T-helper 1 cell treated with Interleukin-12 subunit alpha and Interleukin-12 subunit beta and Interleukin-4 antibody, amounts not matched to agents 30 ng/mL and 1 ng/mL, for 36 hours (primary cell): ENCODE measurements at regions not wholly inside any gene's neighbourhood (a gene's known extent, or its start where the extent isn't known, plus 50 kb on each side); places are given as distances from the start of the nearest gene placed in this dataset.
"Not testable (repeated sequence)": the region's sequence is repeated elsewhere in the genome, so short reads cannot be mapped to it uniquely, and the experiment has no call there.

Experiments
- intact Hi-C: fragments of 100-400 bp; cut with micrococcal nuclease; formaldehyde crosslinking; loops from one replicate; pipeline ENCODE4 v1.15.1; 2024

DNA sequence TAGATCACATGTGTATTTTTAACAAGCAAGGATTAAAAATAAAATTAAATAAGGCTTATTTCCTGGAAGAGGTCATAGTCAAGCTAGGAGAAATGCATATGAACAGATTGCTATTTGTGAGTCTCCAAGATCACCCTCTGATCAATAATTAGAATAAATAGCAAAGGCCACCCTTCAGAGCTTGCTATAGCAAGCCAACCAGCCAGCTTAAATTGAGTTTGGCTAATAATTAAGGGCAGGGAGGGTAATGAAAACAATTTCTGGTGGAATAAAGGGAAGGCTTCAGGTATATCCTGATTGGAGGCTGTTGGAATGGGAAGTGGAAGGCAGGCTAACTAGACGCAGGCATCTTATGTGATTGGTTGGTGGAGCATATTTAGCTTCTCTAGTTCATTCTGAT lies 403.5 kb downstream of the ARL4A start:
- intact Hi-C loops = no loop called here

DNA sequence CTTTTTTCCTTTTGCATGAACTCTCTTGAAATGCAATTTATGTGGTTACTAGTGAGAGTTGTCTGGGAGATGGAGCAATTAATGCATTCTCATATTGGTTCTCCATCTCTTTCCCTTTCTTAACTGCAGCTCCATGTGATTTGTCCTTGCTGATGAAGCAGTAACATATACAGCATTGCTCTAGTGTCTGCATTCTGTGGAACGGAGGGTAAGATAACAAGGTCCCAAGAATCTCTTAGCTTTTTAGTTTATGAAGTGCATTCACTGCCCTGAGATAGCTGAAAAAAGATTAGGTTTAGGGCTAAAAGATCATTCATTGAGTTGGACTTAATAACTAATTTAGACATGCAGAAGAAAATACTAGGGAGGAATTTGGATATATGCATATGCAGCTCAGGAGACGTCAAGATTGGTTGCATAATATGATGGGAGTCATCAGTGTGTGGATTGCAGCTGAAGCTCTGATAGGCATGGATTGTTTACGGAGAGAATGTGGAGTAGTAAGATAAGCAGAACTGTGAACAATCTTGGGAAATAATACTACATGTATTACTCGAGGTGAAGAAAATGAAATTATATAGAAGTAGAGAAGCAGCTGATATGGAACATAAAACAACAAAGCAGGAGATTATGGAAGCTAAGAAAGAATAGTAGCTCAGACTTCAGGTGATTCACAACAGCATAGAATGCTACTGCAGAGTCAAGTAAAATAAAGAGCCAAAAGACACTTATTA lies 404.7 kb downstream of the ARL4A start:
- intact Hi-C loops = no loop called here

DNA sequence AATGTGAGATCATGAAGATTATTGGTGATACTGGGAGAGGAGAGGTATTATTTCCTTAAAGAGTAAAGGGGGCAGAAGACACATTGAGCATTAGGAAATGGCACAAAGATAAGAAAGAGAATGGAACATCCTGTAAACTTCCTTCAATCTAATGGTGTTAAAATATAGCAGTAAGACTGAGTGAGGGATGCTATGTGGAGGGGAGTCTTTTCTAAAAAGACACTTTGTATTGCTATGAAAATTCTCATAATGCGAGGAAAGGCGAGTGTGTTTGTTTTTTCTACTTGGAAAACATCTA lies 405.2 kb downstream of the ARL4A start:
- intact Hi-C loops = no loop called here

DNA sequence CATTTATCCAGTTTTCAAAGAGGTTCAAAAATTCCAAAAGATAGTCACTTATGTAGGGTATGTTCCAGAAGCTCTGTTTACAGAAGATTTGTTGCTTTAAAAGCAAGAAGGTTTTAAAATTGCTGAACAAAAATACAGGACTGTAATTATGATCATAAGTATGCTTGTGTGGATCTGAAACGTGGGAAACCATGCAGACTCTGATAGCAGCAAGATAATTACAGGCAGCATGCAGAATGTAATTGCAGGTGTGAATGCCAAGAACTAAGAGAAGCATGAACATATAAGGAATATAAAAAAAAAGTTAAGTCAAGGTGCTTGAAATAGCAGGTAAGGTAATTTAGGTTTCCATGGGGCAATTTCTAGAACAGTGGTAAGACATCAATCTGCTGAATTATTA lies 405.7 kb downstream of the ARL4A start:
- intact Hi-C loops = no loop called here

DNA sequence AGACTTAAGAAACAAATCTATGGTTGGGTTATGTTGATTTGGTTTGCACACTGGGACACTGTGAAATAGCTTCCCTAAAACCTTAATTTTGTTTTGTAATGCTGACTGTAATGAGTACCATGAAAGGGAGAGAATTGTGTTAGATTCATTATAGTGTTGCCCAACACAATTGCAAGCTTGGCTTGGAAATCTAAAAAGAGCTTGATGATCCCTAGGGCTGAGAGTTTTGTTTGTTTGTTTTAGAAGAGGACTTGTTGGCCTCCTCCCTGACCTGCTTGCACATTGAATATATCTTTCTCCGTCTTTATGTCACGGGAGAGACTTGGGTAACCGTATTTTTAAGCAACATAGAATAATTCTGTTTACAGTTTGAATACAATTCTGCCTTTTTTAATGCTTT lies 410.1 kb downstream of the ARL4A start:
- intact Hi-C loops = no loop called here

DNA sequence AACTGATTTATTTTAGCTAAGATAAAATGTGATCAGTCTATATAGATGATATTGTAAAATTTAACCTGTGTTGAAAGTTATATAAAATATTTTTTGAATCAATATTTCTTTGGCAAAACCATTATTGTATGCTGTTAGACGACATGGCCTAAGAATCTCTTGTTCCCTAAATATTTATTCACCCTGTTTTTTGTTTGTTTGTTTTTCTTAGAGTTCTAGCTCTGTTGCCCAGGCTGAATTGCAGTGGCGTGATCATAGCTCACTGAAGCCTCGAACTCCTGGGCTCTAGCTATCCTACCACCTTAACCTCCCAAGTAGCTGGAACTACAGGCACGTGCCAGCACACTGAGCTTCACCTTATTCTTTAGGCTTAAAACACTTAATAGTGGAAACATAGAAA lies 410.7 kb downstream of the ARL4A start:
- intact Hi-C loops = no loop called here

DNA sequence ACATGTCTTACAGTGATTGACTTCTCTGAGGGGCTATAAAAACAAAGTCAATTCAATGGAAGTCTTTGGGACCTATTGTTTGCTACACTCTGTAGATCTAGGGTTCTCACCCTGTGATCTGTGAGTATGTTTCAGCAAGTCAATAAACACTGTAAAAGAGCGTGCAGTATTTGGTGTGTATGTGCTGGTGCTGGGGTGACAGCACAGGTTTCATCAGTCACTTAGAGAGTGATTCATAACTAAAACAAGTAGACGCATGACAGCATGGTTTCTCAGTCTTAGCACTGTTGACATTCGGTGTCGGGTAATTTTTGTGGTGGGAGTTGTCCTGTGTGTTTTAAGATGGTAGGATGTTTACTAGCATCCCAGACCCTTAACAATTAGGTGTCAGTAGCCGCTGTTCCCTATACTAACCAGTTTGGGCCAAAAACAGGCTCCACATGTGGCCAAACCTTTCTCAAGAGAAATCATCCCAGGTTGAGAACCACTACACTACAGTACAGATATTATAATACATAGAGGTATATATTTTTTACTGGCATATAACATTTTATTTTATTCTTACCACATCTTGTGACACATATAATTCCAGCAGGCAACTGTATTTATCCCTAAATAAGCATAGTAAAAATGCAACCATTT lies 411.8 kb downstream of the ARL4A start:
- intact Hi-C loops = no loop called here

DNA sequence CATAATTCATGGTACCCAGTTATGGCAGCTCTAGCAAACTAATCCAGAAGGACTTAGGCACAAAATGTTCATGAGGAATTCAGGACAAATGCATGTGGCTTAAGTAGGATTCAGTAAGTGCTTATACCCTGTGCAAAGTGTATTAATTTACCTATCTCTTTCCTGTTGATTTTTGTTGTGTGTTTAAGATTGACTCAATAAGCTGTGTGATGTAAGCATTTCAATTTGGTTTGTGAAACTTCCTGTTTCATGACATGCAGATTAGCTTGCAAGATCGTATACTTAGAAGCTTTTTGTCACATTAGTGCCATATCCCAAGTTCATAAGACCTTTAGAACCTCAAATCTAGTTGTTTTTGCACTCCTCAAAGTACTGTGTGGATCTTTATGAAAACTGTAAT lies 416.7 kb downstream of the ARL4A start:
- intact Hi-C loops = no loop called here

DNA sequence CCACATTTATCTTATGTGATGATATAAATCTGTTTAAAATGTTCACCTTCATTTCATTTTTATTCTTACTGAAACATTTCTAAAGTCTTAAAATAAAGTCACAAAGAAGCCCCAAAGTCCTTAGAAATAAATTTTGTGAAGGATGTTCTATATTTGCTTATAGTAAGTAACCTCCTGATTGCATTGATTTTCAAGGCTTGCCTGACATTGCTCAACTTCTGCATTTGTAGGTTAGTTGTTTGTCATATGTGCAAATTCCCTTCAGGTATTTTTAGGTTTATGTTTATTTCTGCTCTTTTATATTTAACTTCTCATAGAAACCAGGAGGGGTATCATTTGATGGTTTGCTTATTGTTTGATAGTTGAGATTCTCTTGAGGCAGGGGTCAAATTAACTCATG lies 417.8 kb downstream of the ARL4A start:
- intact Hi-C loops = no loop called here

DNA sequence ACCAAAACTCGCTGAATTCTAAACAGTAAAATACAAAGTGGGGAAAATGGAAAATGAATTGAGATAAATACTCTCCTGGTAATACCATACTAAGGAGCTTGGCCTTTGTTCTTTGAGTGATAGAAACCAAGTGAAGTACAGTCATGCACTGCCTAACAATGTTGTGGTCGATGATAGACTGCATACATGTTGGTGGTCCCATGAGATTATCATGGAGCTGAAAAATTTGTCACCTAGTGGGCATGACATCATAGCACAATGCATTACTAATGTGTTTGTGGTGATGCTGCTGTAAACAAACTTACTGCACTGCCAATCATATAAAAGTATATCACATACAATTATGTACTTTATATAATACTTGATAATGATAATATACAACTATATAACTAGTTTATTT lies 419.1 kb downstream of the ARL4A start:
- intact Hi-C loops = no loop called here

DNA sequence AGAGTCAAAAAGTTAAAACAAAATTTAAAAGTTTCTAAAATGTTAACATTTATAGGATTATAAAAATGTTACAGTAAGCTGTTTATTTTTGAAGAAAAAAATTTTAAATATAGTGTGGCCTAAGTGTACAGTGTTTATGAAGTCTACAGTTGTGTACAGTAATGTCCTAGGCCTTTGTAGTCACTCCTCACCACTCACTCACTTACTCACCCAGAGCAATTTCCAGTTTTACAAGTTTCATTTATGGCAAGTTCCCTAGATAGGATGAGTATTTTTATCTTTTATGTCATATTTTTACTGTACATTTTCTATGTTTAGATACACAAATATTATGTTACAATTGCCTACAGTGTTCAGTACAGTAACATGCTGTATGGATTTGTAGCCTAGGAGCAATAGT lies 419.9 kb downstream of the ARL4A start:
- intact Hi-C loops = no loop called here

DNA sequence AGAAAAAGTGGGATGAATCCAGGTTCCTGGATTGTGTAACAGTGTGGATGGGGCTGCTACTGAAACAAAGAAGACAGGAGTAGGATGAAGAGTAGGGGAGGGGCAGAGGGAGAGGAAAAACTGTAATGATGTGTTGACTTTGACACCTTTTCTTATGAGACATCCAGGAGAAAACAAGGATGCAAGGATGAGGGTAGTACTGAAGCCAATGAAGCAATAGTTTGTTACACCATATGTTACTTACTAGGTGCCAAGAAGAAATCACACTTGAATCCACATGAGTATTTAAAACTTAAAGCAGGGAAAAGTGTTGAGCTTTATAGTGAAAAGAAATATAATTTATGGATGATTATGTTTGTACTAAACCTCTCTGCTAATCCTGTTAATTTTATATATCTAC lies 420.6 kb downstream of the ARL4A start:
- intact Hi-C loops = no loop called here

DNA sequence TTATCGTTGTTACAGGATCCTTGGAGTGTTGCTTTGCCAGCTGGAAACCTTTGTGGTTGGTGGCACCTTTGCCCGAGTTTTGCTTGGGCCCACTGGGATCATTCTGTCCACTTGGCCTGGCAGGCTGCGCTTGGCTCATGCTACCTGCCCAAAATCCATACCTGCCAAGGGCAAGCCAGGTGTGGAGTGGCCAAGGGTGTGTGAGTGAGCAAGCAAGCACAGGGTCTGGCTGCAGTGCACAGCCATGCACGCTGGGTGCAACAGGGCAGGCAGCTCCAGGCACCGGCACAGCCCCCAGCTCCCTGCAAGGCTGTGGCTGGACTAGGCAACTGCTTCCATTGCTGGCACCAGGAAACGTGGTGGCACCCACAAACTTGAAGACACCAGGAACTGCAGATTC lies 421.8 kb downstream of the ARL4A start:
- intact Hi-C loops = no loop called here

DNA sequence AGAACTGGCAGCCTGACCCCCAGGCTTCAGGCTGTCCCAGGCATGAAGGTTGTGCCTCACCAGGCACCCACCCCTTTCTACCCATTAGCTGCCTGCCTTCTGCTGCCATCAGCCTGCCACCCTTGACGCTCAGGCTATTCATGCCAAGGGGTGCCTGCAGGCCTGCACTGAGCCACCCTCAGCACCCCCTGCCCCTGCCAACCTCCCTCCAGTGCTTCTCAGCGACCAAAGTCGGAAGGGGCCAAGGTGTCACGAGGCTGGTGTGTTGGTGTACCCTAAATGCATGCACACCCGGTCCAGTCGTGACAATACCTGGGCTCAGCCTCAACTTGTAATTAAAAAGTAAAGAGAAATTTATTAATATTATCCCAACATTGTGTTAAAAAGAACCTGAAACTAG lies 422.7 kb downstream of the ARL4A start:
- intact Hi-C loops = no loop called here

DNA sequence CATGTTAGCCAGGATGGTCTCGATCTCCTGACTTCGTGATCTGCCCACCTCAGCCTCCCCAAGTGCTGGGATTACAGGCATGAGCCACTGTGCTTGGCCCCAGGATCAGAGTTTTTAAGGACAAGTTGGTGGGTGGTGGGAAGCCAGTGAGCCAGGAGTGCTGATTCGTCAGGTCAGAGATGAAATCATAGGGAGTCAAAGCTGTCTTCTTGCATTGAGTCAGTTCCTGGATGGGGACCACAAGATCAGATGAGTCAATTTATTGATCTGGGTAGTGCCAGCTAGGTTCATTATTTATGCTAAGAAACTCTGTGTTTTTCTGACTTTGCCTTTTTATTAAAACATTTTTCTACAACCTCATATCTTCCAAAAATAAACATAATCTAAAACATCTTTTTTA lies 423.8 kb downstream of the ARL4A start:
- intact Hi-C loops = no loop called here

DNA sequence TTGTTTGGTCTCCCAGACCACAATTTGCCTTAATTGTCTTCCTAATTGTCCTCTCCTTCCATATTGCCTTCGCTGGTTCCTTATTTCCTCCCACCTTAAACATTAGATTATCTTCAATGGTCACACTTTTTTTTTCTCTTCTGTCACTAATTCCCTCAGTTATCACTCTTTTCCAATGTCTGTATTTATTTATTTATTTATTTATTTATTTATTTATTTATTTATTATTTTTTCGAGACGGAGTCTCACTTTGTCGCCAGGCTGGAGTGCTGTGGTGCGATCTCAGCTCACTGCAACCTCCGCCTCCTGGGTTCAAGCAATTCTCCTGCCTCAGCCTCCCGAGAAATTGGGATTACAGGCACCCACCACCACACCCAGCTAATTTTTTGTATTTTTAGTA lies 426.8 kb downstream of the ARL4A start:
- intact Hi-C loops = not testable (repeated sequence)

DNA sequence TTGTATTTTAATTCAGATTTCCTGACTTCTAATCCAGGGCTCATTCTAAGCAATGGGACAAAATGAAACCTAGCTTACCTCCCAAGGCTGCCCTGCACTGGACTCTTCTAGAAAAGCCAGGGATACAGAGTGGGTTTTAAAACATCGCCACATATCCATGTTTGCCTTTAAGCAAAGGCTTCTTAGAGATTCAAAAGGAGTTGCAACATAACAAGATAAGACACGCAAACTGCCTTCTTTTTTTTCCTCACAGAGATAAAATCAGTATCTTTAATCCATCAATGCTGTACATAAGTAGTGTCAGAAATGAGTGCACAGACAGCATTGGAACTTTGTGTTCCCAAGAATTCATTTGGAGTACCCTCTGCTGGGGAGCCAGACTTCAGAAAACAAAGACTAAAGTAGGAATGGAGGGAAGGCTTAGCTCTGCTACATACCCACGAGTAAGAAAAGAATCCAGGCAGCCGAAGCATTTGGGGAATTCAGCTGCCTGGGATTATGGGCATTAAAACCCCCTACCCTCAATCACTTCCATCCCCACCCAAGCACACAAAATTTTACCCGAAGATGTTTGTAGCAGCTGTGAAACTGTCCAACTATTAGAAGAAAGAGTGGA lies 427.8 kb downstream of the ARL4A start:
- intact Hi-C loops = loop anchor here (5.0 kb wide), 1 partner anchor 428 kb away; the partner anchor contains the start of gene ARL4A

DNA sequence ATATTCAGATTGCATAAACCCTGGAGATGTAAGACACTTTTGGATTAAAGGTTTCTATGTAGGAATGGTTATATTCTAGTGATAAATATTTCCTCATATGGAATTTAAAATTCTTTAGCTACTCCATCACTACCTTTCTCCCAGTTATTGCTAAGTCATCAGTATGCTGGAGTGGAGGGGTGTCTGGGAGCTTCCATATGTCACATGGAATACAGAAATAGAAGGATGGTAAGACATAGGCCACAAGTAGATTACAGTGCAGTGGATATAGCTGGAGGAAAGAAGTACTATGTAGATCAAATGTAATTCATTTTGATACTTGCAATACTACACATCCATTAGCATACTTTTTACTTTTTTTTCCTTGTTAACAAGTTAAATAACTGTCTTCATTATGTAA lies 428.4 kb downstream of the ARL4A start:
- intact Hi-C loops = loop anchor here (5.0 kb wide), 1 partner anchor 429 kb away; the partner anchor contains the start of gene ARL4A

DNA sequence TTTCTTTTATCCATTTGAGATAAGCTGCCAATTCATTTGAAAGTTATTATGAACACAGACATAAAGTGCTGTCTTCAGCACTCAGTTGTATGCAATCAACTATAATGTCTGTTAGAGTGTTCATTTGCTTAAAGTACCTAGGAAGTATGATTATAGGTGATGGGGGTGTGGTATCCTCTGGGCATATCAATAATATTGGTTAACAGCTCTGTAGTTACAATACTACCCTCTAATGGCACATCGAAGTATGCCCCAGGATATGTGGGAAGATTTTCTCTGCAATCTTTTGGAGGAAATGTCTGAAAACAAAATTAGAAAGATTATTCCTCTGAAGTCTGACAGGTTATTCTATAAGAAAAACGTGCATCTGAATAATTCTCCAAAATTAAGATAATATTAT lies 429.7 kb downstream of the ARL4A start:
- intact Hi-C loops = loop anchor here (1.0 to 5.0 kb wide), 2 partner anchors 430 to 478 kb away; partner anchors contain the start of gene ARL4A

DNA sequence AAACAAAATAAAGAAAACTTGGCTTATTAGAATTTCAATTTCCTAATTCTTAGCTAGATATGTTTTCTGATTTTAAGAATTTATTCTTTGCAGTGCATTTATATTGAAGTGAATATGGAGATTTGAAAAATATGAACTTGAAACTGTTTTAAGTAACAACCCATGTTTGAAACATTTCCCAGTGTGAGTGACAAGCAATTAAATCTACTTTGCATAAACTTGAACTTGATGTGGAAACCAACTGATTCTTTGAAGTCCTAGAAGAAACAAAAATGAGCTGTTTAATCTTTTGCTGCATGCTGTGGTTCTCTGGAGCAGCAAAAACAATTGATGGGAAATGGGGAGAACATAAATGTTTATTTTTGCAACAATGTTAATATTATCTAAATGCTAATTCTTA lies 430.2 kb downstream of the ARL4A start:
- intact Hi-C loops = loop anchor here (1.0 to 5.0 kb wide), 2 partner anchors 430 to 478 kb away; partner anchors contain the start of gene ARL4A

DNA sequence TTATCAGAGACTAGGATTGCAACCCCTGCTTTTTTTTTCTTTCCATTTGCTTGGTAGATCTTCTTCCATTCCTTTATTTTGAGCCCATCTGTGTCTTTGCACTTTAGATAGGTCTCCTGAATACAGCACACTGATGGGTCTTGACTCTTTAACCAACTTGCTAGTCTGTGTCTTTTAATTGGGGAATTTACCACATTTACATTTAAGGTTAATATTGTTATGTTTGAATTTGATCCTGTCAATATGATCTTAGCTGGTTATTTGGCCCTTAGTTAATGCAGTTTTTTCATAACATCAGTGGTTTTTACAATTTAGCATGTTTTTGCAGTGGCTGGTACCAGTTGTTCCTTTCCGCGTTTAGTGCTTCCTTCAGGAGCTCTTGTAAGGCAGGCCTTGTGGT lies 437.2 kb downstream of the ARL4A start:
- intact Hi-C loops = not testable (repeated sequence)

DNA sequence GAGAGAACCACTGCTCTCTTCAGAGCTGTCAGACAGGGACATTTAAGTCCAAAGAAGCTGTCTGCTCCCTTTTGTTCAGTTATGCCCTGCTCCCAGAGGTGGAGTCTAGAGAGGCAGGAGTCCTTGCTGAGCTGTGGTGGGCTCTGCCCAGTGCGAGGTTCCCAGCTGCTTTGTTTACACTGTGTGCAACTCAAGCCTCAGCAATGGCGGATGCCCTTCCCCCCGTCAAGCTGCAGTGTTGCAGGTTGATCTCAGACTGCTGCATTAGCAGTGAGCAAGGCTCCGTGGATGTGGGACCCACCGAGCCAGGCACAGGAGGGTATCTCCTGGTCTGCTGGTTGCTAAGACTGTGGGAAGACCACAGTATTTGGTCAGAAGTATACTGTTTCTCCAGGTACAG lies 438.9 kb downstream of the ARL4A start:
- intact Hi-C loops = no loop called here

DNA sequence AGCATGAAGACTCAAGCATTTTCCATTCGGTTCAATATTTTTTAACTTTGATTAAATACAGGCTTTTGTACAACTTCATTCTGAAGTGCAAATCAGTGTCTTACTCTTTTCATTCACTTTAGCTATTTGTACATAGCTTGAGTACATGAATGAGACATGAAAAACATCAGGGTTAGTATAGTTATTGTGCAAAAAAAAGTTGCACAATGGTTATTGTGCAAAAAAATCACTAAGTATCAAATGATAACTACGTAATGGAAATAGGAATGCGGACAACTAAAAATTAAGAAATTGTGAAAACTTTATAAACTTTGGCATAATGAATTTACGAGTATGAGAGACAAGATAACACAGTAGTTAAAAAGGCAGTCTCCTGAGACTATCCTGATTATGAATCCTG lies 442.9 kb downstream of the ARL4A start:
- intact Hi-C loops = no loop called here
